NOMO-1 (cell line): ENCODE measurements at regions not wholly inside any gene's neighbourhood (a gene's known extent, or its start where the extent isn't known, plus 50 kb on each side); places are given as distances from the start of the nearest gene placed in this dataset.

Experiments
- DNase-seq, 2 experiments: peaks; one replicate each; lab custom pipeline; 2025; ENCODE audit not compliant: unreplicated experiment in 2 of 2; lab: John Stamatoyannopoulos, UW

DNA sequence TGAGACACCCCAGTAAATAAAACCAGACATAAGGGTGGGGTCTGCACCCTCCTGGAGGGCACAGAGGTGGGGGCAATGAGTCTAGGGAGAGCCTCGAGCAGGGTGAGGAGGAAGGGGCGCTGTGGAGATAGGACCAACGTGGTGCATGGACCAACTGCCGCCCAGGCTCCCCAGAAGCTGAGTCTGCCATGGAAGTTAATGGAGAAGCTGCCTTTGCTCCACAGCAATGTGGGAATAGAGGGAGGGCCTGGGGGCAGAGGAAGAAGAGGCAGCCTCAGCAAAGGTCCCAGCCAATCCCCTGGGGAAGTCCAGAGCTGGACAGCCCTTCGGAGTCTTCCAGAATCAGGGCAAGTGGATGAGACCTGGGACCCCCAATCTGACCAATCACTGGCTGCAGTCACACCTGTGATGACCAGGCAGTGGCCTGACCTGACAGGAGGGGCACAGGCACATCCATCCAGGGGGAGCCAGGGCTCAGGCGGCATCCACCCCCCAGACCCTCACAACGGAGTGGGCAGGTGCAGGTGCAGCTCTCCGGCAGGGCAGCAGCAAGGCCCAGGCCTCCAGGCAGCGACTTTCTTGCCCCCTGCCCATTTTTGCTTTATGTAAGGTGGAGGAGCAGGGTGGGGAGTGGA is 242.2 kb upstream of the PPP2R2D start:
- no peak for DNase-seq

GRCh38 chr10:131660427-131660826 is 240.4 kb upstream of the PPP2R2D start:
- DNase-seq: no peak

- DNase-seq: no peak
Observed at GRCh38 chr10:131662851-131663250, 238.0 kb upstream of the PPP2R2D start.

GRCh38 chr10:131663351-131663750 is 237.5 kb upstream of the PPP2R2D start:
- no peak for DNase-seq

GRCh38 chr10:131666091-131666490 is 234.7 kb upstream of the PPP2R2D start:
- DNase-seq: no peak

DNA sequence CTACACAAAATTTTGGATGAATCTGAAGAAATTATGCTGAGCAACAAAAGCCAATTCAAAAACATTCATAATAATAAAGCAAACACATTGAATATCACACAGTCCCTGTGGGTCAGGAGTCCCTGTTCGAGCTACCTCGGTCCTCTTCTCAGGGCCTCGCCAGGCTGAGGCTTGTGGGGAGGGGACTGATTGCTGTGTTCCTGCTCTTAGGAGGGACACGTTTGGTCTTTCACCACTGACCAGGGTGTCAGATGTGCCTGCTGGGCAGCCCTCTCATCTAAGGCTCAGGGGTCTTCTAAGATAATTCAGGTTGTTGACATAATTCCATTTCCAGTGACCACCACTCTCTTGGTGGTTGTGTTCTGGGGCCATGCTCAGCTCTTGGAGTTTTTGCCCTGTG is 233.8 kb upstream of the PPP2R2D start:
- no peak for DNase-seq

DNA sequence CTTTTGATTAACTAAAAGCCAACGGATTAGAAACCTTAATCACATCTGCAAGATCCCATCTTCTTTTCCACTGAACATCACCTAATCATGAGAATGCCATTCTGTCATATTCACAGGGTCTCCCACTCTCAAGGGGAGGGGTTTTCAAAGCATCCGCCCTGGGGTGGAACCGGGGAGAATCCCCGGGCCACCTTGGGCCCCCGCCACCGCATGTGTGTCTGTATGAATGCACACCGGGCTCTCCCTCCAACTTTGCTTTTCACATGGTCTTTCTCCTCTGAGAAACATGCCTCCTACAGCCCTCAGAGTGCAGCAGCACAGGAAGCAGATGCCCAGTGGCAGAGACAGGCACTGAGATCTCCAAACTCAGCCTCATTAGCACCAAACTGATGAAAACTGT is 233.2 kb upstream of the PPP2R2D start:
- no peak for DNase-seq

DNA sequence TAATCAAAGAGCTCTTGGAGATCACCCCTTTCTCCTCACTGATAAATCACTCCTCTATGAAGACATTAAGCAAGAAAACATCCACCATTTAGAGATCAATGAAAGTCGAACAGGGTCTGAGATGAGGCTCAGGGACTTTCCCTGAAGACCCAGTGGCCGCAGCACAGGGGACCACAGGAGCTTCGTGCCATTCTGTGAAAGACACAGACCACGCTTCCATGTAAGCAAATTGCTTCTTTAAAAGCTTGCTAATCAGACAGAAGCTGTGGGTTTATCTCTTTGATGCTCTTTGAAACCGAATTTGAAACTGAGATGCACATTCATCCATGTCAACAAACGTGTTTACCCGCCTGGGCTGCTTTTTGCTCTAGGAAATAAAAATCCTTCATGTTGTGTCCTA is 231.9 kb upstream of the PPP2R2D start:
- no peak for DNase-seq

DNA sequence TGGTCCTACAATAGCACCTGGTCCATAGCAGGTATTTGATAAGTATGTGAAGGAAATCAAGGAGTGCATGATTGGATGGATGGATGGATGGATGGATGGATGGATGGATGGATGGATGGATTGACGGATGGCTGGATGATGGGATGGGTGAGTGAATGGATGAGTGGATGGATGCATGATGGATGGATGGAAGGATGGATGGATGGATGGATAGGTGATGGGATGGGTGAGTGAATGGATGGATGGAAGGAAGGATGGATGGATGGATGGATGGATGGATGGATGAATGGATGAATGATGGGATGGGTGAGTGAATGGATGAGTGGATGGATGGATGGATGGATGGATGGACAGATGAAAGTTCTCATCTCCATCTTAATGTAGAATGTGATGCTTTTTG is 231.0 kb upstream of the PPP2R2D start:
- no peak for DNase-seq

DNA sequence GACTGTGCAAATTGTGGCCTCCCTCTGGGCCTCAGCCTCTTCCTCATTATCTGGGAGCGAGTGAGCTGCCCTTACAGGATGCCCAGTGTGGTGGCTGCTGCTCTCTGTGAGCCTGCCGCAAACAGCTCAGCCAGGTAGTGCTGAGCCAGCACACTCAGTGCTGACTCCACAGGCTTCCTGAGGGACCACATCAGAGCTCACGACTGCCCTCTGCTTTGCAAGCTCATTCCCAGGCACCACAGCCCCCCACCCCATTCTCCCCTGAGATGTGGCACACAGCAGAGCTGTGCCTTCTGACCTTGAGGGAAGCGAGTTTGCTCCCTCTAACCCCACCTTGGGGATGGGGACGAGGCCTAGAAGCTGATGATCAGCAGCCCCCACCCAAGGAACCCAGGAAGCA is 230.5 kb upstream of the PPP2R2D start:
- DNase-seq: no peak

DNA sequence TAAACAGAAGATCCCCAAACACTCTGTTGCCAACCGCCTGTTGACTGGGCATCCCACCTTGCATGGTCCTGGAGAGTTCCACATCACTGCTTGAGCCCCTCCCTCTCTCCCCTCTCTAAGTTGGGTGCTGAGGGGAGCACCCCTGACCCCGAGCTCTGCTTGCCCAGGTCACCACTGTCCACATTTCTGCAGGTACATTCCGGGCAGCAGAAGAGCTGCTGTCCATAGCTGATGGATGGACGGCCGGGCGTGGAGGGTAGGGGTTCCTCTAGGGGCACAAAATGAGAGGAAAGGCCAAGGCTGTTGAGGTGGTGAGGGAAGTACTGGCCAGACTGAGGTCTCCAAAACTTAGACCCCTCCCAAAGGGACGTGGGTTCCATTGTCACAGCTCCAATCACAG is 227.4 kb upstream of the PPP2R2D start:
- DNase-seq: no peak

- DNase-seq: no peak
Observed at GRCh38 chr10:131674130-131674529, 226.7 kb upstream of the PPP2R2D start.

DNA sequence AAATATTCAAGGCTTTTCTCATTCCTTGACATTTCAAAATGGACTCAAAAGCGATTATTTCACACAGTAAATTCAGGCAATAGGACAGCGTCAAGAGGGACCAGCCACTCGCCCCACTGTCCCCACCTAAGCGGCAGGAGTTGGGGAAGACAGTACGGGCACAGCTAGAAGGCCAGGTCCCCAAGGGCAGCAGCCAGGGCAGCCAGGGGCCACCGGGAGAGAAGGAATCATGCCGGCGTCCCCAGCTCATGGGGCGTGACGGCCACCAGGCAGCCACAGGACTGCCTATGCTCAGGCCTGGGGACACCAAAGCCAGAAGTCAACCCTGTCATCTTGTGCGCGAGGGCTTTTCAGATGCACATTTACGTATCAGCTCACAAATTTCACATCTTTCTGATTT is 225.7 kb upstream of the PPP2R2D start:
- no peak for DNase-seq

- no peak for DNase-seq
Observed at GRCh38 chr10:131676046-131676799, 224.6 kb upstream of the PPP2R2D start.

DNA sequence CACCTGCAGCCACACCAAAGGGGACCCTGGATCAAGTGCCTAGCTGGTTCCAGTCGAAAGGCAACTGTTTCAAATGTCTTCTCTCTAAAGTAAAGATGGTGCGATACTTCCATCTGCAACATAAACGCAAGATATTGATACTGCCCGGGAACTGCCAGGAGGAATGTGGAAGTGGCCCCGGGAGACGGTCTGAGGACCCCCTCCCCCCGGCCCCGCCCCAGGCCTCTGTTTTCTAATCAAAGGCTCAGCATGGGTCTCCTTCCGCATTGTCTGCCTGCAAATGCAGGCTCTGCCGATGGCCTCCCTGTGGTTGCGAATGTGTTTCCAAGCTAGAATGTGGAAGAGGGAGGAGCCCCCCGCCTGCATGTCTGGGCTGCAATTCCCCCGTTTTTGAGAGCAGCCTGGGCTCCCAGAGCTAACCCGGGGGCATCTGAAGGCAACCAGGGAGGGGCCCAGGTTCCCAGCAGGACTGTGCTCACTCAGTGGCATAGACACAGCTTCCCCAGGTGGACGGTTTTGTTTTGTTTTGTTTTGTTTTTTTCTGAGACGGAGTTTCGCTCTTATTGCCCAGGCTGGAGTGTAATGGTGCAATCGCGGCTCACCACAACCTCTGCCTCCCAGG is 223.9 kb upstream of the PPP2R2D start:
- no peak for DNase-seq

DNA sequence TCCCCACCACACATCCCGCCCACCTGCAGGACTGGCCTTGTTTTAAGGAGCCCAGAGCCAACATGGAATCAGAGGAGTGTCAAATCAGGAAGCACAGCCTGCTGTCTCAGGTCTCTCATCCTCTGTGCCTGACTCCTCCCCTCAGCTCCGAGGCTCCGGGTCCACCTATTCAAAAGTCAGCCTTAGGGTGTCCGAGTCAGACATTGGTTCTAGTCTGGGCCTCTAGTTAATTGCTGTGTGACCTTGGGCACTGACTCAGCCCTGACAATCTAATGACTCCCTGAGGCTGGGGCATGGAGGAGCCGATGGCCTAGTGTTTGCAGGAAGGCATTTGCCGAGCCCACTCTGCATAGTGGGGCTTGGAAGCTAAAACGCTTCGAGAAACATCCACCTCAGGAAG is 223.1 kb upstream of the PPP2R2D start:
- DNase-seq: no peak

DNA sequence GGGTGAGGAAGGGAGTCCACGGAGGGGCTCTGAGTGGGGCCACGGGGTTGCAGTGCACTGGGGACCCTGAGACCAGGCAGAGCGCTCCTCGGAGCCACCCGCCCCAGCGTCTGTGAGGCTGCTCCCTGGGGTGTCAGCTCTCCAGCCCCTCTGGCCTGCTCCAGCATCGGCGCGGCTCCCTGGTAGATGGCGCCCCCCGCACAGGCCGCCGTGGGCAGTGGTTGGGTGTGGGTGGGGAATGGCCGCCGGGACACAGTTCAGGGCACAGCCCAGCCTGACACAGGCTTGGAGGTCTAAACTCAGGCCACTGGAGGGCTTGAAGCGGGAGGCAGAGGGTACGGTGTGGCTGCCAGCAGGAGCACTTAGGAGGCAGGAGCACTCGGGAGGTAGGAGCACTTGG is 222.6 kb upstream of the PPP2R2D start:
- no peak for DNase-seq

- no peak for DNase-seq
Observed at GRCh38 chr10:131678613-131679012, 222.2 kb upstream of the PPP2R2D start.

DNA sequence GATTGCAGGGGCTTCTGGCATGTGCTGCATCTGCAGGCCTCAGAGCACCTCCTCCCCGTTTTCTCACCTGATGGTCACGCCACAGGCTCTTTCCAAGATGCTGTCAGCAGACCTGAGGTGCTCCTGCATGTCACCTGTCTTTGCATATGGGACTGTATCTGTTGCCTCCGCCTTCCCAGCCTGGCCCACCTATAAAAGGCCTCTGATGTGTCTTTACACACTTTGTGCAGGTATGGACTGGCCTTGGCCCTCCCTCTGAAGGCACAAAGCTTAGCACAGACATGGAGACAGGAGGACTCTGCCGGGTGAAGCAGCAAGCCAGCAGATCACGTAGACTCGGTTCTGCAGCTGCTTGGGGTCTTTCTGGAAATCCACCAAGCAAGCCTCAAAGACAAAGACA is 220.9 kb upstream of the PPP2R2D start:
- DNase-seq: no peak

DNA sequence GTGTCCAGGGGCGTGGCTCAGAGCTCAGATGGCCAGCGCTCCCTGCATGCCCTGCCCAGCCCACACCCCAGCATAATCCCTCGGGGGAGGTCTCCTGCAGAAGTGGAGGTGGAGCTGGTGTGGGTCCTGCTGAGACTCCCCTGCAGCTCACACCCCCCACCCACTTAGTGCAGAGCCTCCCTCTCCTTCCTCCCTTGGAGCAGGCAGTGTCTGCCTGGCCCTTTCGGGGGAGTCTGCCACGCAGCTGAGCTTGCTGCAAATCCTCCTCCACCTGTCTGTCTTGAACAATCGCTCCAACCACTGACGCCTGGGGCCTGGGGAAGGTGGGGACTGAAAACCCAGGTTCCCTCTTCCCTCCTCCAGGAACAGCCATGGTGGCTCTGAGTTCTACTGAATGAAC is 219.7 kb upstream of the PPP2R2D start:
- DNase-seq: no peak

GRCh38 chr10:131681656-131682055 is 219.2 kb upstream of the PPP2R2D start:
- DNase-seq: no peak

DNA sequence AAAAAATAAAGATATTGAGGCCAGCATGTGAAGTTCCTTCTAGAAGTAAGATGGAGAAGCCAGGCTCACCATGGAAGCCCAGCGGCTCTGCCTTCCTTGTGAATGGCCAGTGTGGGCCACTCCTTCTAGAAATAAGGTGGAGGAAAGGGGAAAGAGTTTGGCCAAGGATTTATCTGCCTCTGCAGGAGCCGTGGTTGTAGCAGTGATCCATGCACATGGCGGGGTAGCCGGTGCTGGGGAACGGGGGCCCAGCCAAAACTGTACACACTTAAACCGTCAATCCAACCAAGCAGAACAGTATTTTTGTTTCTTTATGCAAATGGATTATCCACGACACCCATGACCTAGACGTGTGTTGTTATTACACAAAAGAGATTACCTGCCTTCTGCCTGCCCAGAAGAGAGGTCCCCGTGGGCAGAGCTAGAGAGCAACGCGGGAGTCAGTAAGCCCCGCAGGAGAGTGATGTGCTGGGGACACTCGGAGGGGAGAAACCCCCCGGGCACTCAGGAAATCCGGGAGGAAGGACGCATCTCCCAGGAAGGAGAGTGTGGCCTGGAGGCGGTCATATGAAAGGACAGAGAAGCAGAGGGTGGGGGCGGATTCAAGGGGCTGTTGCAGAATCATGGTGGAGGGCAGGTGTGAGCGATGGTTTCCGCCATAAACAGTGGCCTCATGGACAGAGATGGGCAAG is 218.4 kb upstream of the PPP2R2D start:
- DNase-seq: no peak
